A549 (cell line): ENCODE measurements at regions not wholly inside any gene's neighbourhood (a gene's known extent, or its start where the extent isn't known, plus 50 kb on each side); places are given as distances from the start of the nearest gene placed in this dataset.

ENCODE experiments used
- ATAC-seq, 2 experiments: fragments of 200-7000 bp in 1 of 2; fragments of >200 bp in 1 of 2; cut with Nextera tagmentation in 1 of 2; cut with Tn5 transposase in 1 of 2; 3 replicates each; pipeline versions ENCODE4 v1.8.0 to v1.9.1; 2018 to 2020; ENCODE audit warnings: mild to moderate bottlenecking in 1 of 2, moderate library complexity in 1 of 2
- CTCF ChIA-PET: fragments of 300-600 bp; sonication (Branson Sonifier 250); formaldehyde crosslinking; extraction: SDS; loops from one replicate; lab custom pipeline; 2021; ENCODE audit warnings: antibody characterized with exemption, inconsistent platforms; lab: Yijun Ruan, JAX
- POLR2A ChIA-PET: fragments of 350-600 bp; formaldehyde crosslinking; extraction: SDS; loops from one replicate; lab custom pipeline; 2021; ENCODE audit warnings: antibody characterized with exemption, inconsistent platforms; lab: Yijun Ruan, JAX
- DNase-seq, 2 experiments: peaks; one replicate each; pipeline versions ENCODE4 v3.0.0 to v3.0.0-alpha.2; 2011 to 2016; ENCODE audit warnings: low read depth in 1 of 2, low spot score in 1 of 2
- FAIRE-seq: peaks from 2 replicates; lab custom pipeline; 2011; peaks lifted over from hg19 to GRCh38; lab: Jason Lieb, UNC
- H3K27ac ChIP-seq, 2 experiments: fragments of >200 bp; sonication (Bioruptor Twin); formaldehyde crosslinking; 3 replicates each; pipeline ENCODE4 v1.5.1; 2016 to 2017
- H3K4me1 ChIP-seq: fragments of >200 bp; sonication (Bioruptor Twin); formaldehyde crosslinking; 3 replicates; pipeline ENCODE4 v1.6.1; 2016
- H3K4me2 ChIP-seq: fragments of >200 bp; sonication (Bioruptor Twin); formaldehyde crosslinking; 3 replicates; pipeline ENCODE4 v1.6.1; 2016
- H3K4me3 ChIP-seq: fragments of >200 bp; sonication (Bioruptor Twin); formaldehyde crosslinking; 3 replicates; pipeline ENCODE4 v1.5.1; 2016
- H3K9me3 ChIP-seq: fragments of >200 bp; sonication (Bioruptor Twin); formaldehyde crosslinking; 3 replicates; pipeline ENCODE4 v1.6.1; 2016
- CBX2 ChIP-seq: fragments of 200-600 bp; sonication (generic); IDR thresholded peaks from 2 replicates; pipeline ENCODE4 v1.6.1; 2016; ENCODE audit warnings: low read depth, mild to moderate bottlenecking, borderline replicate concordance
- CEBPB ChIP-seq, 2 experiments: fragments of >200 bp in 1 of 2; sonication (Bioruptor Twin) in 1 of 2; formaldehyde crosslinking in 1 of 2; IDR thresholded peaks; 2 replicates each; pipeline ENCODE4 v1.6.1; 2012 to 2016
- EP300 ChIP-seq, 2 experiments: fragments of >200 bp; sonication (Bioruptor Twin); formaldehyde crosslinking; IDR thresholded peaks; 2 replicates in 1 of 2; 3 replicates in 1 of 2; pipeline ENCODE4 v1.6.1; 2016 to 2017
- HDAC2 ChIP-seq: fragments of 200-600 bp; sonication (generic); IDR thresholded peaks from 2 replicates; pipeline ENCODE4 v1.6.1; 2016
- HEYL ChIP-seq: fragments of 250-450 bp; sonication (Bioruptor Pico); IDR thresholded peaks from 2 replicates; pipeline ENCODE4 v1.8.0; 2021; ENCODE audit warnings: mild to moderate bottlenecking, moderate library complexity
- HOXA7 ChIP-seq: fragments of 250-450 bp; sonication (Bioruptor Pico); IDR thresholded peaks from 2 replicates; pipeline ENCODE4 v1.5.0; 2020; ENCODE audit warnings: mild to moderate bottlenecking, moderate library complexity
- KDM5A ChIP-seq: fragments of 200-600 bp; sonication (generic); IDR thresholded peaks from 2 replicates; pipeline ENCODE4 v1.6.1; 2016; ENCODE audit warnings: antibody characterized with exemption, mild to moderate bottlenecking
- MAFK ChIP-seq: fragments of 450-650 bp; IDR thresholded peaks from 2 replicates; pipeline ENCODE4 v1.6.1; 2014; ENCODE audit not compliant: partially characterized antibody
- MAZ ChIP-seq: fragments of 150-350 bp; IDR thresholded peaks from 2 replicates; pipeline ENCODE4 v1.6.1; 2014; ENCODE audit warnings: antibody characterized with exemption, low read depth, low read length, borderline replicate concordance
- MYC ChIP-seq: IDR thresholded peaks from 2 replicates; pipeline ENCODE4 v1.6.1; 2012; ENCODE audit warnings: mild to moderate bottlenecking, inconsistent platforms, low read length, improper control_type of control experiment, borderline replicate concordance
- NFE2L2 ChIP-seq: fragments of 150-350 bp; conservative IDR thresholded peaks from 2 replicates; pipeline ENCODE4 v1.6.1; 2014; ENCODE audit warnings: low read length
- NR3C1 ChIP-seq: fragments of >200 bp; sonication (Bioruptor Twin); formaldehyde crosslinking; IDR thresholded peaks from 3 replicates; pipeline ENCODE4 v1.6.1; 2017
- PHF8 ChIP-seq: fragments of 200-600 bp; sonication (generic); IDR thresholded peaks from 2 replicates; pipeline ENCODE4 v1.6.1; 2016; ENCODE audit warnings: low read depth, mild to moderate bottlenecking, antibody characterized with exemption, moderate library complexity, borderline replicate concordance
- POLR2A ChIP-seq: IDR thresholded peaks from 2 replicates; pipeline ENCODE4 v1.6.1; 2012; ENCODE audit warnings: mild to moderate bottlenecking, low read length
- RAD21 ChIP-seq, 2 experiments: fragments of >200 bp in 1 of 2; sonication (Bioruptor Twin) in 1 of 2; formaldehyde crosslinking in 1 of 2; IDR thresholded peaks in 1 of 2; conservative IDR thresholded peaks in 1 of 2; 2 replicates in 1 of 2; 3 replicates in 1 of 2; pipeline ENCODE4 v1.6.1; 2012 to 2018; ENCODE audit warnings: inconsistent platforms in 1 of 2
- RNF2 ChIP-seq: fragments of 200-600 bp; sonication (generic); IDR thresholded peaks from 2 replicates; pipeline ENCODE4 v1.6.1; 2016; ENCODE audit warnings: low read depth, mild to moderate bottlenecking, antibody characterized with exemption, moderate library complexity, borderline replicate concordance
- SMC3 ChIP-seq: fragments of >200 bp; sonication (Bioruptor Twin); formaldehyde crosslinking; IDR thresholded peaks from 3 replicates; pipeline ENCODE4 v1.6.1; 2018; ENCODE audit warnings: inconsistent platforms
- TP53 ChIP-seq: fragments of 250-450 bp; sonication (Bioruptor Pico); IDR thresholded peaks from 2 replicates; pipeline ENCODE4 v1.5.0; 2021; ENCODE audit warnings: mild to moderate bottlenecking, moderate library complexity
- ZFP36 ChIP-seq: fragments of 450-650 bp; IDR thresholded peaks from 2 replicates; pipeline ENCODE4 v1.6.1; 2014; ENCODE audit warnings: borderline replicate concordance; ENCODE audit not compliant: partially characterized antibody
- ZNF302 ChIP-seq: fragments of 250-450 bp; sonication (Bioruptor Pico); IDR thresholded peaks from 2 replicates; pipeline ENCODE4 v1.9.0; 2021; ENCODE audit warnings: inconsistent platforms, mild to moderate bottlenecking, moderate library complexity
- WGBS: methylation state at CpG from one replicate; pipeline ENCODE4 v1.1.6; 2017; ENCODE audit errors: missing lambda C conversion rate; 5-methylcytosine and 5-hydroxymethylcytosine counted together
- TF ChIP-seq, protein P1 (sequence below): fragments of 200-600 bp; sonication (generic); IDR thresholded peaks from 2 replicates; pipeline ENCODE4 v1.6.1; 2016; ENCODE audit warnings: antibody characterized with exemption, mild to moderate bottlenecking, moderate library complexity
- TF ChIP-seq, protein P2 (sequence below): IDR thresholded peaks from 2 replicates; pipeline ENCODE4 v1.6.1; 2012; ENCODE audit warnings: low read depth, borderline replicate concordance
- TF ChIP-seq, protein P3 (sequence below): IDR thresholded peaks from 2 replicates; pipeline ENCODE4 v1.6.1; 2012
- TF ChIP-seq, protein P4 (sequence below): fragments of >200 bp; sonication (Bioruptor Twin); formaldehyde crosslinking; IDR thresholded peaks from 3 replicates; pipeline ENCODE4 v1.6.1; 2016

DNA sequence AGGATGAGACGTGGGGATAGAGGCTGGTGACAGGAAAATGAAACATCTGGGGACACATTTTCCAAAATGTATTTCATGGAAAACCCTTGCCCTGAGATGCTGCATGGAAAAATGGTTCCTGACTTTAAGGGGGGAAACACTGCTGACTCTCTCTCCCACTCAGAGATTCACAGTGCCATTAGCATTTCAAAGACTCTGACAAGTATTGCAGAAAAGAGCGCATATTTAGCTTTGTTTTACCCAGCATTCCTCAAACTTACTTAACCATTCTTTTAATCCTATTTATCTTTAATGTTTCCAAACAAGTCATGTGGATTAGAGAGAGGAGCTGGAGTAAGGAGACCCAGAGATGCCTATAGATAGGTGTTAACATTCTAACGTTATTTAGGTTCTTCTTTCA is 141.8 kb upstream of the DYRK2 start:
- no peak for FAIRE-seq

DNA sequence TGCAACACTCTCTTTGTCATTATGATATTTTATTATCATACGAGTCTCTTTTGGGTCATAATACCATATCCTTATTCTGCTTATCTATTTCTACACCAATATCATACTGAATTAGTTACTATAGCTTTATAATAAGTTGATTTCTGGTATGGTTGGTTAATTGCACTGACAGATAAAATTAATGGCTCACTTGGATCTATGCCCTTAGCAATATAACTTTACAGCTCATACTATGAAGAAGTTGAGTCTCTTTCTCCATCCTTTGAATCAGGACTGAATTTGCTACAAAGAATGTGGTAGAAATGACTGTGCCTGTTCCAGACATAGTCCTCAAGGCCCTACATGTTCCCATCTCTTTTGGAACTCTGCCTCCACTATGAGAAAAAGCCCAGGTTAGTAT is 139.7 kb upstream of the DYRK2 start:
- ChIA-PET CTCF (no interaction called here), POLR2A (no interaction called here)

More for the DNA sequence above, 141.8 kb upstream of the DYRK2 start:
- DNase-seq (no peak), ATAC-seq (no peak)
- Histone ChIP-seq H3K4me2 (no peak overlapping the region), H3K4me1 (no peaks in the 10 kb centered on the region), H3K27ac (no peak overlapping the region), H3K4me3 (no peak overlapping the region), H3K9me3 (no peaks in the 10 kb centered on the region)
- CTCF ChIA-PET: no interaction called here
- POLR2A ChIA-PET: no interaction called here
- 39% methylated on average over 3 of the region's 3 CpGs for WGBS
- TF ChIP-seq, protein P1, sequence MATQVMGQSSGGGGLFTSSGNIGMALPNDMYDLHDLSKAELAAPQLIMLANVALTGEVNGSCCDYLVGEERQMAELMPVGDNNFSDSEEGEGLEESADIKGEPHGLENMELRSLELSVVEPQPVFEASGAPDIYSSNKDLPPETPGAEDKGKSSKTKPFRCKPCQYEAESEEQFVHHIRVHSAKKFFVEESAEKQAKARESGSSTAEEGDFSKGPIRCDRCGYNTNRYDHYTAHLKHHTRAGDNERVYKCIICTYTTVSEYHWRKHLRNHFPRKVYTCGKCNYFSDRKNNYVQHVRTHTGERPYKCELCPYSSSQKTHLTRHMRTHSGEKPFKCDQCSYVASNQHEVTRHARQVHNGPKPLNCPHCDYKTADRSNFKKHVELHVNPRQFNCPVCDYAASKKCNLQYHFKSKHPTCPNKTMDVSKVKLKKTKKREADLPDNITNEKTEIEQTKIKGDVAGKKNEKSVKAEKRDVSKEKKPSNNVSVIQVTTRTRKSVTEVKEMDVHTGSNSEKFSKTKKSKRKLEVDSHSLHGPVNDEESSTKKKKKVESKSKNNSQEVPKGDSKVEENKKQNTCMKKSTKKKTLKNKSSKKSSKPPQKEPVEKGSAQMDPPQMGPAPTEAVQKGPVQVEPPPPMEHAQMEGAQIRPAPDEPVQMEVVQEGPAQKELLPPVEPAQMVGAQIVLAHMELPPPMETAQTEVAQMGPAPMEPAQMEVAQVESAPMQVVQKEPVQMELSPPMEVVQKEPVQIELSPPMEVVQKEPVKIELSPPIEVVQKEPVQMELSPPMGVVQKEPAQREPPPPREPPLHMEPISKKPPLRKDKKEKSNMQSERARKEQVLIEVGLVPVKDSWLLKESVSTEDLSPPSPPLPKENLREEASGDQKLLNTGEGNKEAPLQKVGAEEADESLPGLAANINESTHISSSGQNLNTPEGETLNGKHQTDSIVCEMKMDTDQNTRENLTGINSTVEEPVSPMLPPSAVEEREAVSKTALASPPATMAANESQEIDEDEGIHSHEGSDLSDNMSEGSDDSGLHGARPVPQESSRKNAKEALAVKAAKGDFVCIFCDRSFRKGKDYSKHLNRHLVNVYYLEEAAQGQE: no peak
- TF ChIP-seq KDM5A (no peak), ZFP36 (no peak), ZNF302 (CRISPR knock-in tag) (no peak), SMC3 (no peak), POLR2A (no peak), TP53 (CRISPR knock-in tag) (no peak), PHF8 (no peak), NFE2L2 (no peak), NR3C1 (no peak), MAFK (no peak)

More for the DNA sequence above, 139.7 kb upstream of the DYRK2 start:
- no peaks in the 10 kb centered on the region for H3K4me1 ChIP-seq
- H3K27ac ChIP-seq: no peak overlapping the region
- no peak for ATAC-seq
- no peak overlapping the region for H3K4me3 ChIP-seq
- no peak for FAIRE-seq
- H3K4me2 ChIP-seq: no peak overlapping the region
- DNase-seq: no peak
- WGBS: 35% methylated on average over 1 of the region's 1 CpG
- TF ChIP-seq, protein P2, sequence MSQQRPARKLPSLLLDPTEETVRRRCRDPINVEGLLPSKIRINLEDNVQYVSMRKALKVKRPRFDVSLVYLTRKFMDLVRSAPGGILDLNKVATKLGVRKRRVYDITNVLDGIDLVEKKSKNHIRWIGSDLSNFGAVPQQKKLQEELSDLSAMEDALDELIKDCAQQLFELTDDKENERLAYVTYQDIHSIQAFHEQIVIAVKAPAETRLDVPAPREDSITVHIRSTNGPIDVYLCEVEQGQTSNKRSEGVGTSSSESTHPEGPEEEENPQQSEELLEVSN: no peak
- TF ChIP-seq HOXA7 (no peak), ZFP36 (no peak), RNF2 (no peak), HEYL (CRISPR knock-in tag) (no peak), RAD21 (conservative IDR thresholded peaks at IDR 0.05 in 1 of 2, IDR thresholded peaks at IDR 0.05 in 1 of 2) (no peak), MAZ (no peak), MYC (no peak), POLR2A (no peak), CEBPB (IDR thresholded peaks at IDR 0.05) (no peak), EP300 (IDR thresholded peaks at IDR 0.05) (no peak), NFE2L2 (no peak), CBX2 (no peak), HDAC2 (no peak)
- TF ChIP-seq, protein P3, sequence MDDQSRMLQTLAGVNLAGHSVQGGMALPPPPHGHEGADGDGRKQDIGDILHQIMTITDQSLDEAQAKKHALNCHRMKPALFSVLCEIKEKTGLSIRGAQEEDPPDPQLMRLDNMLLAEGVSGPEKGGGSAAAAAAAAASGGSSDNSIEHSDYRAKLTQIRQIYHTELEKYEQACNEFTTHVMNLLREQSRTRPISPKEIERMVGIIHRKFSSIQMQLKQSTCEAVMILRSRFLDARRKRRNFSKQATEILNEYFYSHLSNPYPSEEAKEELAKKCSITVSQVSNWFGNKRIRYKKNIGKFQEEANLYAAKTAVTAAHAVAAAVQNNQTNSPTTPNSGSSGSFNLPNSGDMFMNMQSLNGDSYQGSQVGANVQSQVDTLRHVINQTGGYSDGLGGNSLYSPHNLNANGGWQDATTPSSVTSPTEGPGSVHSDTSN: no peak
- TF ChIP-seq, protein P4, sequence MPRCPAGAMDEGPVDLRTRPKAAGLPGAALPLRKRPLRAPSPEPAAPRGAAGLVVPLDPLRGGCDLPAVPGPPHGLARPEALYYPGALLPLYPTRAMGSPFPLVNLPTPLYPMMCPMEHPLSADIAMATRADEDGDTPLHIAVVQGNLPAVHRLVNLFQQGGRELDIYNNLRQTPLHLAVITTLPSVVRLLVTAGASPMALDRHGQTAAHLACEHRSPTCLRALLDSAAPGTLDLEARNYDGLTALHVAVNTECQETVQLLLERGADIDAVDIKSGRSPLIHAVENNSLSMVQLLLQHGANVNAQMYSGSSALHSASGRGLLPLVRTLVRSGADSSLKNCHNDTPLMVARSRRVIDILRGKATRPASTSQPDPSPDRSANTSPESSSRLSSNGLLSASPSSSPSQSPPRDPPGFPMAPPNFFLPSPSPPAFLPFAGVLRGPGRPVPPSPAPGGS: no peak
- H3K9me3 ChIP-seq: no peaks in the 10 kb centered on the region
